ENCODE measurements at regions not wholly inside any gene's neighbourhood (a gene's known extent, or its start where the extent isn't known, plus 50 kb on each side); places are given as distances from the start of the nearest gene placed in this dataset.

DNA sequence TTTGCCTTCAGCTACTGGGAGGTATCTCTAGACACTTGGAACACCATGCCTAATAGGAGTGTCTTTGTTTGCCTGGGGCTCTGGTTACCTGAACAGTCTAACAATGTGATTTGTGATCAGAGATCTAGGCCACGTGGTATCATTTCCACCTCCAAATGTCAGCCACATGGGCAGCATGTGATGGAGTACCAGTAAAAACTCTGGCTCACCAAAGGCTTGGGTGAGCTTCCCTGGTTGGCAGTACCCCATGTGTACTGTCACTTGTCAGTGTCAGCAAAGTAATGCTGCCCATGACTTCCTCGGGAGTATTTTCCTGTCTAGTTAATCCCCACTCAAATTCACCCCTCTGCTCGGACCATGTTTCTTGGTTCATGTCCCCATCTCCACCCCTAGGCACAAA lies 195.2 kb upstream of the LRFN2 start:
- 11% methylated on average over 3 of the region's 3 CpGs for WGBS (ENCODE audit: low lambda C conversion rate)
- ChIA-PET POLR2A (no interaction called here), CTCF (ENCODE audit: low intra/inter-chr PET ratio, low total read pairs) (no interaction called here)
- H2AFZ ChIP-seq (ENCODE audit: low read length), result no peak overlapping the region
- in situ Hi-C loops (cut with HindIII; ENCODE audit: extremely low pct_ligation_motif_present, low pct_unique_long_range_greater_than_20kb), result no loop called here
- H4K20me1 ChIP-seq (ENCODE audit: insufficient read depth, low read length), result no peaks in the 10 kb centered on the region
- no peak for TF ChIP-seq POLR2AphosphoS2 (IDR thresholded peaks at IDR 0.05; ENCODE audit: low read depth, low read length)
- TF ChIP-seq, protein P1, sequence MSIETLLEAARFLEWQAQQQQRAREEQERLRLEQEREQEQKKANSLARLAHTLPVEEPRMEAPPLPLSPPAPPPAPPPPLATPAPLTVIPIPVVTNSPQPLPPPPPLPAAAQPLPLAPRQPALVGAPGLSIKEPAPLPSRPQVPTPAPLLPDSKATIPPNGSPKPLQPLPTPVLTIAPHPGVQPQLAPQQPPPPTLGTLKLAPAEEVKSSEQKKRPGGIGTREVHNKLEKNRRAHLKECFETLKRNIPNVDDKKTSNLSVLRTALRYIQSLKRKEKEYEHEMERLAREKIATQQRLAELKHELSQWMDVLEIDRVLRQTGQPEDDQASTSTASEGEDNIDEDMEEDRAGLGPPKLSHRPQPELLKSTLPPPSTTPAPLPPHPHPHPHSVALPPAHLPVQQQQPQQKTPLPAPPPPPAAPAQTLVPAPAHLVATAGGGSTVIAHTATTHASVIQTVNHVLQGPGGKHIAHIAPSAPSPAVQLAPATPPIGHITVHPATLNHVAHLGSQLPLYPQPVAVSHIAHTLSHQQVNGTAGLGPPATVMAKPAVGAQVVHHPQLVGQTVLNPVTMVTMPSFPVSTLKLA (IDR thresholded peaks at IDR 0.05), result peak; percentile 83
- TF ChIP-seq YY1 (IDR thresholded peaks at IDR 0.05; ENCODE audit: insufficient read depth, insufficient replicate concordance, low read depth, low read length), result no peak
- no peak for TF ChIP-seq ZNF547 (CRISPR knock-in tag; IDR thresholded peaks at IDR 0.05)
- TF ChIP-seq KDM6A (CRISPR knock-in tag; IDR thresholded peaks at IDR 0.05; ENCODE audit: low read depth), result no peak
- TF ChIP-seq TBX2 (CRISPR knock-in tag; IDR thresholded peaks at IDR 0.05; ENCODE audit: borderline replicate concordance), result no peak
- no peak for TF ChIP-seq ZFX (CRISPR knock-in tag; IDR thresholded peaks at IDR 0.05; ENCODE audit: low read depth)
- DNase-seq (ENCODE audit: low spot score) (no peak), FAIRE-seq (no peak), ATAC-seq (no peak)
- H3K4me1 ChIP-seq (ENCODE audit: insufficient read depth, low read length), result no peaks in the 10 kb centered on the region
- H3K79me2 ChIP-seq (ENCODE audit: insufficient read depth, low read length), result no peaks in the 10 kb centered on the region
- no peak overlapping the region for H3K4me2 ChIP-seq (ENCODE audit: low read depth, low read length)
- intact Hi-C loops (cut with micrococcal nuclease; ENCODE audit: unreplicated experiment), result no loop called here
- no peaks in the 10 kb centered on the region for H3K36me3 ChIP-seq (replicated peaks in 1 of 2; ENCODE audit: control insufficient read depth in 1 of 2, insufficient read depth in 2 of 2, low read length in 2 of 2)
- H3K27me3 ChIP-seq (ENCODE audit: control insufficient read depth in 1 of 2, insufficient read depth in 2 of 2, low read length in 2 of 2), result peaks cover 0 to 16% of the 10 kb centered on the region in 2 experiments; a peak in 1 of 5 replicates
- H3K27ac ChIP-seq (ENCODE audit: extremely low read length, insufficient read depth, low read length), result no peak overlapping the region
- BruUV-seq (replicated peaks), result no TSS peak
- no peak overlapping the region for H3K4me3 ChIP-seq (replicated peaks in 1 of 3; ENCODE audit: insufficient read depth in 1 of 3, low read depth in 2 of 3, low read length in 3 of 3)
- H3K9me3 ChIP-seq (ENCODE audit: low read length), result no peaks in the 10 kb centered on the region
- no peak overlapping the region for H3K9ac ChIP-seq (ENCODE audit: insufficient read depth, low read depth, low read length)

GRCh38 chr6:40780637-40781036 lies 193.5 kb upstream of the LRFN2 start:
- Histone ChIP-seq H3K36me3 (replicated peaks in 1 of 2; ENCODE audit: control insufficient read depth in 1 of 2, insufficient read depth in 2 of 2, low read length in 2 of 2) (no peaks in the 10 kb centered on the region), H3K9ac (ENCODE audit: insufficient read depth, low read depth, low read length) (no peak overlapping the region), H4K20me1 (ENCODE audit: insufficient read depth, low read length) (no peaks in the 10 kb centered on the region), H3K4me1 (ENCODE audit: insufficient read depth, low read length) (no peaks in the 10 kb centered on the region), H3K79me2 (ENCODE audit: insufficient read depth, low read length) (no peaks in the 10 kb centered on the region), H3K27ac (ENCODE audit: extremely low read length, insufficient read depth, low read length) (no peak overlapping the region), H3K9me3 (ENCODE audit: low read length) (no peaks in the 10 kb centered on the region), H3K27me3 (ENCODE audit: control insufficient read depth in 1 of 2, insufficient read depth in 2 of 2, low read length in 2 of 2) (peaks cover 0 to 15% of the 10 kb centered on the region in 2 experiments; a peak in 1 of 5 replicates), H3K4me3 (replicated peaks in 1 of 3; ENCODE audit: insufficient read depth in 1 of 3, low read depth in 2 of 3, low read length in 3 of 3) (no peak overlapping the region), H3K4me2 (ENCODE audit: low read depth, low read length) (no peak overlapping the region), H2AFZ (ENCODE audit: low read length) (no peak overlapping the region)
- DNase-seq (ENCODE audit: low spot score) (no peak), FAIRE-seq (no peak), ATAC-seq (no peak)
- intact Hi-C loops (cut with micrococcal nuclease; ENCODE audit: unreplicated experiment) (no loop called here), in situ Hi-C loops (cut with HindIII; ENCODE audit: extremely low pct_ligation_motif_present, low pct_unique_long_range_greater_than_20kb) (no loop called here)
- no TSS peak for BruUV-seq (replicated peaks)
- ChIA-PET POLR2A (no interaction called here), CTCF (ENCODE audit: low intra/inter-chr PET ratio, low total read pairs) (no interaction called here)
- 52% methylated on average over 3 of the region's 3 CpGs for WGBS (ENCODE audit: low lambda C conversion rate)
- TF ChIP-seq ATF3 (CRISPR knock-in tag; IDR thresholded peaks at IDR 0.05) (no peak), KDM4B (CRISPR knock-in tag; IDR thresholded peaks at IDR 0.05) (no peak), HOXD1 (CRISPR knock-in tag; IDR thresholded peaks at IDR 0.05) (no peak)
- TF ChIP-seq, protein P2, sequence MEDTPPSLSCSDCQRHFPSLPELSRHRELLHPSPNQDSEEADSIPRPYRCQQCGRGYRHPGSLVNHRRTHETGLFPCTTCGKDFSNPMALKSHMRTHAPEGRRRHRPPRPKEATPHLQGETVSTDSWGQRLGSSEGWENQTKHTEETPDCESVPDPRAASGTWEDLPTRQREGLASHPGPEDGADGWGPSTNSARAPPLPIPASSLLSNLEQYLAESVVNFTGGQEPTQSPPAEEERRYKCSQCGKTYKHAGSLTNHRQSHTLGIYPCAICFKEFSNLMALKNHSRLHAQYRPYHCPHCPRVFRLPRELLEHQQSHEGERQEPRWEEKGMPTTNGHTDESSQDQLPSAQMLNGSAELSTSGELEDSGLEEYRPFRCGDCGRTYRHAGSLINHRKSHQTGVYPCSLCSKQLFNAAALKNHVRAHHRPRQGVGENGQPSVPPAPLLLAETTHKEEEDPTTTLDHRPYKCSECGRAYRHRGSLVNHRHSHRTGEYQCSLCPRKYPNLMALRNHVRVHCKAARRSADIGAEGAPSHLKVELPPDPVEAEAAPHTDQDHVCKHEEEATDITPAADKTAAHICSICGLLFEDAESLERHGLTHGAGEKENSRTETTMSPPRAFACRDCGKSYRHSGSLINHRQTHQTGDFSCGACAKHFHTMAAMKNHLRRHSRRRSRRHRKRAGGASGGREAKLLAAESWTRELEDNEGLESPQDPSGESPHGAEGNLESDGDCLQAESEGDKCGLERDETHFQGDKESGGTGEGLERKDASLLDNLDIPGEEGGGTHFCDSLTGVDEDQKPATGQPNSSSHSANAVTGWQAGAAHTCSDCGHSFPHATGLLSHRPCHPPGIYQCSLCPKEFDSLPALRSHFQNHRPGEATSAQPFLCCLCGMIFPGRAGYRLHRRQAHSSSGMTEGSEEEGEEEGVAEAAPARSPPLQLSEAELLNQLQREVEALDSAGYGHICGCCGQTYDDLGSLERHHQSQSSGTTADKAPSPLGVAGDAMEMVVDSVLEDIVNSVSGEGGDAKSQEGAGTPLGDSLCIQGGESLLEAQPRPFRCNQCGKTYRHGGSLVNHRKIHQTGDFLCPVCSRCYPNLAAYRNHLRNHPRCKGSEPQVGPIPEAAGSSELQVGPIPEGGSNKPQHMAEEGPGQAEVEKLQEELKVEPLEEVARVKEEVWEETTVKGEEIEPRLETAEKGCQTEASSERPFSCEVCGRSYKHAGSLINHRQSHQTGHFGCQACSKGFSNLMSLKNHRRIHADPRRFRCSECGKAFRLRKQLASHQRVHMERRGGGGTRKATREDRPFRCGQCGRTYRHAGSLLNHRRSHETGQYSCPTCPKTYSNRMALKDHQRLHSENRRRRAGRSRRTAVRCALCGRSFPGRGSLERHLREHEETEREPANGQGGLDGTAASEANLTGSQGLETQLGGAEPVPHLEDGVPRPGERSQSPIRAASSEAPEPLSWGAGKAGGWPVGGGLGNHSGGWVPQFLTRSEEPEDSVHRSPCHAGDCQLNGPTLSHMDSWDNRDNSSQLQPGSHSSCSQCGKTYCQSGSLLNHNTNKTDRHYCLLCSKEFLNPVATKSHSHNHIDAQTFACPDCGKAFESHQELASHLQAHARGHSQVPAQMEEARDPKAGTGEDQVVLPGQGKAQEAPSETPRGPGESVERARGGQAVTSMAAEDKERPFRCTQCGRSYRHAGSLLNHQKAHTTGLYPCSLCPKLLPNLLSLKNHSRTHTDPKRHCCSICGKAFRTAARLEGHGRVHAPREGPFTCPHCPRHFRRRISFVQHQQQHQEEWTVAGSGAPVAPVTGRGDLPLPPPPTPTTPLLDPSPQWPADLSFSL (CRISPR knock-in tag; IDR thresholded peaks at IDR 0.05), result no peak
